ENCODE measurements at regions not wholly inside any gene's neighbourhood (a gene's known extent, or its start where the extent isn't known, plus 50 kb on each side); places are given as distances from the start of the nearest gene placed in this dataset.

- Histone ChIP-seq H3K36me3 (ENCODE audit: control insufficient read depth in 2 of 2, insufficient read depth in 2 of 2, low read length in 2 of 2) (no peaks in the 10 kb centered on the region), H3K27ac (ENCODE audit: low read depth in 2 of 2, low read length in 2 of 2) (no peak overlapping the region), H3K27me3 (ENCODE audit: control insufficient read depth in 2 of 2, insufficient read depth in 2 of 2, low read length in 2 of 2) (no peaks in the 10 kb centered on the region), H3K9ac (ENCODE audit: low read depth in 1 of 2, low read length in 2 of 2) (no peak overlapping the region), H3K9me3 (ENCODE audit: control insufficient read depth in 2 of 2, low read length in 2 of 2) (no peaks in the 10 kb centered on the region), H3K4me3 (ENCODE audit: low read length in 2 of 2) (no peak overlapping the region), H3K4me1 (ENCODE audit: control insufficient read depth in 2 of 2, insufficient read depth in 2 of 2, low read length in 2 of 2) (no peaks in the 10 kb centered on the region)
Observed at GRCh38 chr16:86962259-86962658, 354.9 kb downstream of the C16orf95 start.

- Histone ChIP-seq H3K27me3 (ENCODE audit: control insufficient read depth in 2 of 2, insufficient read depth in 2 of 2, low read length in 2 of 2) (no peaks in the 10 kb centered on the region), H3K36me3 (ENCODE audit: control insufficient read depth in 2 of 2, insufficient read depth in 2 of 2, low read length in 2 of 2) (no peaks in the 10 kb centered on the region), H3K9me3 (ENCODE audit: control insufficient read depth in 2 of 2, low read length in 2 of 2) (no peaks in the 10 kb centered on the region), H3K4me1 (ENCODE audit: control insufficient read depth in 2 of 2, insufficient read depth in 2 of 2, low read length in 2 of 2) (no peaks in the 10 kb centered on the region), H3K9ac (ENCODE audit: low read depth in 1 of 2, low read length in 2 of 2) (no peak overlapping the region), H3K27ac (ENCODE audit: low read depth in 2 of 2, low read length in 2 of 2) (no peak overlapping the region), H3K4me3 (ENCODE audit: low read length in 2 of 2) (no peak overlapping the region)
Observed at GRCh38 chr16:86962913-86963312, 354.3 kb downstream of the C16orf95 start.

GRCh38 chr16:86963600-86964575, 353.3 kb downstream of the C16orf95 start:
- Histone ChIP-seq H3K27ac (ENCODE audit: low read depth in 2 of 2, low read length in 2 of 2) (no peak overlapping the region), H3K9me3 (ENCODE audit: control insufficient read depth in 2 of 2, low read length in 2 of 2) (no peaks in the 10 kb centered on the region), H3K36me3 (ENCODE audit: control insufficient read depth in 2 of 2, insufficient read depth in 2 of 2, low read length in 2 of 2) (no peaks in the 10 kb centered on the region), H3K4me1 (ENCODE audit: control insufficient read depth in 2 of 2, insufficient read depth in 2 of 2, low read length in 2 of 2) (no peaks in the 10 kb centered on the region), H3K9ac (ENCODE audit: low read depth in 1 of 2, low read length in 2 of 2) (no peak overlapping the region), H3K4me3 (ENCODE audit: low read length in 2 of 2) (no peak overlapping the region), H3K27me3 (ENCODE audit: control insufficient read depth in 2 of 2, insufficient read depth in 2 of 2, low read length in 2 of 2) (no peaks in the 10 kb centered on the region)

- H3K4me1 ChIP-seq (ENCODE audit: control insufficient read depth in 2 of 2, insufficient read depth in 2 of 2, low read length in 2 of 2), result no peaks in the 10 kb centered on the region
- H3K9ac ChIP-seq (ENCODE audit: low read depth in 1 of 2, low read length in 2 of 2), result no peak overlapping the region
- H3K36me3 ChIP-seq (ENCODE audit: control insufficient read depth in 2 of 2, insufficient read depth in 2 of 2, low read length in 2 of 2), result no peaks in the 10 kb centered on the region
- H3K4me3 ChIP-seq (ENCODE audit: low read length in 2 of 2), result no peak overlapping the region
- H3K9me3 ChIP-seq (ENCODE audit: control insufficient read depth in 2 of 2, low read length in 2 of 2), result no peaks in the 10 kb centered on the region
- no peak overlapping the region for H3K27ac ChIP-seq (ENCODE audit: low read depth in 2 of 2, low read length in 2 of 2)
- H3K27me3 ChIP-seq (ENCODE audit: control insufficient read depth in 2 of 2, insufficient read depth in 2 of 2, low read length in 2 of 2), result no peaks in the 10 kb centered on the region
Observed at GRCh38 chr16:86964796-86965241, 352.4 kb downstream of the C16orf95 start.

GRCh38 chr16:86965331-86965730, 351.9 kb downstream of the C16orf95 start:
- Histone ChIP-seq H3K36me3 (ENCODE audit: control insufficient read depth in 2 of 2, insufficient read depth in 2 of 2, low read length in 2 of 2) (no peaks in the 10 kb centered on the region), H3K4me3 (ENCODE audit: low read length in 2 of 2) (no peak overlapping the region), H3K9me3 (ENCODE audit: control insufficient read depth in 2 of 2, low read length in 2 of 2) (no peaks in the 10 kb centered on the region), H3K9ac (ENCODE audit: low read depth in 1 of 2, low read length in 2 of 2) (no peak overlapping the region), H3K4me1 (ENCODE audit: control insufficient read depth in 2 of 2, insufficient read depth in 2 of 2, low read length in 2 of 2) (no peaks in the 10 kb centered on the region), H3K27ac (ENCODE audit: low read depth in 2 of 2, low read length in 2 of 2) (no peak overlapping the region), H3K27me3 (ENCODE audit: control insufficient read depth in 2 of 2, insufficient read depth in 2 of 2, low read length in 2 of 2) (no peaks in the 10 kb centered on the region)

GRCh38 chr16:86965840-86966550, 351.2 kb downstream of the C16orf95 start:
- Histone ChIP-seq H3K9ac (ENCODE audit: low read depth in 1 of 2, low read length in 2 of 2) (no peak overlapping the region), H3K27me3 (ENCODE audit: control insufficient read depth in 2 of 2, insufficient read depth in 2 of 2, low read length in 2 of 2) (no peaks in the 10 kb centered on the region), H3K4me3 (ENCODE audit: low read length in 2 of 2) (no peak overlapping the region)

GRCh38 chr16:86966777-86967176, 350.4 kb downstream of the C16orf95 start:
- H3K36me3 ChIP-seq (ENCODE audit: control insufficient read depth in 2 of 2, insufficient read depth in 2 of 2, low read length in 2 of 2), result no peaks in the 10 kb centered on the region
- H3K27ac ChIP-seq (ENCODE audit: low read depth in 2 of 2, low read length in 2 of 2), result no peak overlapping the region
- no peak overlapping the region for H3K9ac ChIP-seq (ENCODE audit: low read depth in 1 of 2, low read length in 2 of 2)
- no peak overlapping the region for H3K4me3 ChIP-seq (ENCODE audit: low read length in 2 of 2)
- no peaks in the 10 kb centered on the region for H3K27me3 ChIP-seq (ENCODE audit: control insufficient read depth in 2 of 2, insufficient read depth in 2 of 2, low read length in 2 of 2)
- no peaks in the 10 kb centered on the region for H3K9me3 ChIP-seq (ENCODE audit: control insufficient read depth in 2 of 2, low read length in 2 of 2)
- H3K4me1 ChIP-seq (ENCODE audit: control insufficient read depth in 2 of 2, insufficient read depth in 2 of 2, low read length in 2 of 2), result no peaks in the 10 kb centered on the region

More at GRCh38 chr16:86965840-86966550, 351.2 kb downstream of the C16orf95 start:
- no peaks in the 10 kb centered on the region for H3K9me3 ChIP-seq (ENCODE audit: control insufficient read depth in 2 of 2, low read length in 2 of 2)
- no peaks in the 10 kb centered on the region for H3K36me3 ChIP-seq (ENCODE audit: control insufficient read depth in 2 of 2, insufficient read depth in 2 of 2, low read length in 2 of 2)
- no peak overlapping the region for H3K27ac ChIP-seq (ENCODE audit: low read depth in 2 of 2, low read length in 2 of 2)
- no peaks in the 10 kb centered on the region for H3K4me1 ChIP-seq (ENCODE audit: control insufficient read depth in 2 of 2, insufficient read depth in 2 of 2, low read length in 2 of 2)

GRCh38 chr16:86968866-86969265, 348.3 kb downstream of the C16orf95 start:
- H3K27ac ChIP-seq (ENCODE audit: low read depth in 2 of 2, low read length in 2 of 2), result no peak overlapping the region
- H3K9me3 ChIP-seq (ENCODE audit: control insufficient read depth in 2 of 2, low read length in 2 of 2), result no peaks in the 10 kb centered on the region
- H3K36me3 ChIP-seq (ENCODE audit: control insufficient read depth in 2 of 2, insufficient read depth in 2 of 2, low read length in 2 of 2), result no peaks in the 10 kb centered on the region
- no peaks in the 10 kb centered on the region for H3K4me1 ChIP-seq (ENCODE audit: control insufficient read depth in 2 of 2, insufficient read depth in 2 of 2, low read length in 2 of 2)
- H3K4me3 ChIP-seq (ENCODE audit: low read length in 2 of 2), result no peak overlapping the region
- no peaks in the 10 kb centered on the region for H3K27me3 ChIP-seq (ENCODE audit: control insufficient read depth in 2 of 2, insufficient read depth in 2 of 2, low read length in 2 of 2)
- no peak overlapping the region for H3K9ac ChIP-seq (ENCODE audit: low read depth in 1 of 2, low read length in 2 of 2)

- H3K9ac ChIP-seq (ENCODE audit: low read depth in 1 of 2, low read length in 2 of 2), result no peak overlapping the region
- H3K4me1 ChIP-seq (ENCODE audit: control insufficient read depth in 2 of 2, insufficient read depth in 2 of 2, low read length in 2 of 2), result no peaks in the 10 kb centered on the region
- no peaks in the 10 kb centered on the region for H3K9me3 ChIP-seq (ENCODE audit: control insufficient read depth in 2 of 2, low read length in 2 of 2)
- H3K4me3 ChIP-seq (ENCODE audit: low read length in 2 of 2), result no peak overlapping the region
- no peaks in the 10 kb centered on the region for H3K36me3 ChIP-seq (ENCODE audit: control insufficient read depth in 2 of 2, insufficient read depth in 2 of 2, low read length in 2 of 2)
- H3K27me3 ChIP-seq (ENCODE audit: control insufficient read depth in 2 of 2, insufficient read depth in 2 of 2, low read length in 2 of 2), result no peaks in the 10 kb centered on the region
- H3K27ac ChIP-seq (ENCODE audit: low read depth in 2 of 2, low read length in 2 of 2), result no peak overlapping the region
Observed at GRCh38 chr16:86969716-86970115, 347.5 kb downstream of the C16orf95 start.

- H3K36me3 ChIP-seq (ENCODE audit: control insufficient read depth in 2 of 2, insufficient read depth in 2 of 2, low read length in 2 of 2), result no peaks in the 10 kb centered on the region
Observed at GRCh38 chr16:86970279-86970678, 346.9 kb downstream of the C16orf95 start.

More at GRCh38 chr16:86970279-86970678, 346.9 kb downstream of the C16orf95 start:
- H3K9me3 ChIP-seq (ENCODE audit: control insufficient read depth in 2 of 2, low read length in 2 of 2), result no peaks in the 10 kb centered on the region
- H3K27ac ChIP-seq (ENCODE audit: low read depth in 2 of 2, low read length in 2 of 2), result no peak overlapping the region
- no peak overlapping the region for H3K9ac ChIP-seq (ENCODE audit: low read depth in 1 of 2, low read length in 2 of 2)
- no peak overlapping the region for H3K4me3 ChIP-seq (ENCODE audit: low read length in 2 of 2)
- H3K4me1 ChIP-seq (ENCODE audit: control insufficient read depth in 2 of 2, insufficient read depth in 2 of 2, low read length in 2 of 2), result no peaks in the 10 kb centered on the region
- H3K27me3 ChIP-seq (ENCODE audit: control insufficient read depth in 2 of 2, insufficient read depth in 2 of 2, low read length in 2 of 2), result no peaks in the 10 kb centered on the region
